ENCODE measurements at regions not wholly inside any gene's neighbourhood (a gene's known extent, or its start where the extent isn't known, plus 50 kb on each side); places are given as distances from the start of the nearest gene placed in this dataset.

- TF ChIP-seq, protein P1, sequence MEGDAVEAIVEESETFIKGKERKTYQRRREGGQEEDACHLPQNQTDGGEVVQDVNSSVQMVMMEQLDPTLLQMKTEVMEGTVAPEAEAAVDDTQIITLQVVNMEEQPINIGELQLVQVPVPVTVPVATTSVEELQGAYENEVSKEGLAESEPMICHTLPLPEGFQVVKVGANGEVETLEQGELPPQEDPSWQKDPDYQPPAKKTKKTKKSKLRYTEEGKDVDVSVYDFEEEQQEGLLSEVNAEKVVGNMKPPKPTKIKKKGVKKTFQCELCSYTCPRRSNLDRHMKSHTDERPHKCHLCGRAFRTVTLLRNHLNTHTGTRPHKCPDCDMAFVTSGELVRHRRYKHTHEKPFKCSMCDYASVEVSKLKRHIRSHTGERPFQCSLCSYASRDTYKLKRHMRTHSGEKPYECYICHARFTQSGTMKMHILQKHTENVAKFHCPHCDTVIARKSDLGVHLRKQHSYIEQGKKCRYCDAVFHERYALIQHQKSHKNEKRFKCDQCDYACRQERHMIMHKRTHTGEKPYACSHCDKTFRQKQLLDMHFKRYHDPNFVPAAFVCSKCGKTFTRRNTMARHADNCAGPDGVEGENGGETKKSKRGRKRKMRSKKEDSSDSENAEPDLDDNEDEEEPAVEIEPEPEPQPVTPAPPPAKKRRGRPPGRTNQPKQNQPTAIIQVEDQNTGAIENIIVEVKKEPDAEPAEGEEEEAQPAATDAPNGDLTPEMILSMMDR (IDR thresholded peaks at IDR 0.05), result no peak
- no peak for TF ChIP-seq POLR2A (IDR thresholded peaks at IDR 0.05)
Measured at GRCh38 chr13:105607426-105607825, 928.0 kb downstream of the EFNB2 start.

All from lower leg skin (tissue), 3 donors.